ENCODE measurements at regions not wholly inside any gene's neighbourhood (a gene's known extent, or its start where the extent isn't known, plus 50 kb on each side); places are given as distances from the start of the nearest gene placed in this dataset.

DNA sequence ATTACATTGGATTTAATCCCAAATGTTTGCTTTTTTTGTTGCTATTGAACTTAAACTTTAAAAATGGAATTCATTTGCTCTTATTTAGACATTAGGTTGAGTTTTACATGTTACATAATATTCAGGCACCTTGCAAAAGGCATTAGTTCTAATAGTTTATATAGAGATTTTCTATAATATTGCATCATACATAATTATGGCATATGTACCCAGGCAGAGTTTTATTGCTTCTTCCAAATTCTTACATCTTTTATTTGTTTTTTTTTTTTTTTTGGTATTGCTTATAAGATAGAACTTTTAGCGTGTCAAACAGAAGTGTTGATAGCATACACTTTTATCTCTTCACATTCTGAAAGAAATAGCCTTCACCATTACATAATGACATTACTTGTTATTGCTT, 487.7 kb downstream of the GABRG1 start:
- no peak for DNase-seq

DNA sequence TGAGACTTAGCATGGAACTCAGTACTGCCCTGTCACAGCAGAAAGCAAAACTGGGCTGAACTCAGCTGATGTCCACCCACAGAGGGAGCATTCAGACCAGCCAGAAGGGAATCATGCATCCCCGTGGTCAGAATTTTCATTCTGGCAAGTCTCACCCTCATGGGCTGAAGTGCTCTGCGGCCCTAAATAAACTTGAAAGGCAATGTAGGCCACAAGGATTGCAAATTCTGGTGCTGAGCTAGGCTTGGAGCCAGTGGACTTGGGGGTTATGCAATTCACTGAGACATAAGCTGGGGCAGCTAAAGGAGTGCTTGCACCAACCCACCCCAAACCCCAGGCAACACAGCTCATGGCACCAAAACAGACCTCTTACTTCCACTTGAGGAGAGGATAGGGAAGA, 494.1 kb downstream of the GABRG1 start:
- no peak for DNase-seq

GRCh38 chr4:45621971-45622370, 501.9 kb downstream of the GABRG1 start:
- no peak for DNase-seq

DNA sequence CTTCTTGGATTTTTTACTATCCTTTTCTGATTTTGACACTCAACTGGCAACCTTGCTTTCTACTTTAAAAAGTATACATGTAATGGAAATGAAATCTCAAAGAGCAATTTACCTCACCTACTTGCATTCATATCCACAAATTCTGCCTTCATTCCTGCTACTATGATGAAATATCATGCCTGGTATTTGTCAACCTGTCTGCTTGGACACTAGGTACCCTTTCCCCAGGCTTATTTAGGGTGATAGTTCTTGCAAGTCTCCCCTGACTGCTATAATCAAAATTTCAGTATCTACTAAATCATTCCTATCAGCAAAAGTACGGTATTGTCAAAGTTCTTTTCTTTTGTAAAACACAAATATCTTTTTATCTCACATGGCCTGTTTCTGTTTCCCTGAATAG, 503.0 kb downstream of the GABRG1 start:
- DNase-seq = no peak

DNA sequence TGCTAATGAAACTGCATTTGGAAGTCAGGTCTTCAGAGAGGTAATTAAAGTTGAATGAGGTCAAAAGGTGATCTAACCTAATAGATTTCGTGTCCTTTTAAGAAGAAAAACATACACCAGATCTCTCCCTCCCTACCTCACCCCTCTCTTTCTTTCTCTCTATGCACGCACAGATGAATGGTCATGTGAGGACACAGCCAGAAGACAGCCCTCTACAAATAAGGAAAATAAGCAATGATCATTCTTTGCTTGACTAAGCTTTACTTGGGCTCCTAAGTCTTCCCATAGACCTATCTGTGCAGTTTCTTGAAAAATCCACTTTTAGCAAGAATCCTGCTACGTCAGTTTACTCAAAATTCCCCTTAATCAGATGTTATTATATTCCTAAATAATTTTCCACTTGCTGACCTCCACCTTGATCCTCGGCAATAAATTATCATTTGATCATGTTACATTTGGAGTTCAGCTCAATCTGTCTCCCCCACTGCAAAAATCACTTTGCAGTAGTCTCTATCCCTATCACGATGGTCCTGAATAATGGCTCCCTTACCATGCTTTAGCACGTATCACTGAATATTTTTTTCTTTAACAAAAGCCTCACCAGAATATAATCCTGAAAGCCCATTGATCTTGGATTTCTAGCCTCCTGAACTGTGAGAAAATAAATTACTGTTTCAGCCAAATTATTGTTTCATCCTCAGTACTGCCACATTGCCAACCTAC, 527.3 kb downstream of the GABRG1 start:
- DNase-seq = no peak

- DNase-seq = no peak
Measured at GRCh38 chr4:45580334-45580733, 543.5 kb downstream of the GABRG1 start.

DNA sequence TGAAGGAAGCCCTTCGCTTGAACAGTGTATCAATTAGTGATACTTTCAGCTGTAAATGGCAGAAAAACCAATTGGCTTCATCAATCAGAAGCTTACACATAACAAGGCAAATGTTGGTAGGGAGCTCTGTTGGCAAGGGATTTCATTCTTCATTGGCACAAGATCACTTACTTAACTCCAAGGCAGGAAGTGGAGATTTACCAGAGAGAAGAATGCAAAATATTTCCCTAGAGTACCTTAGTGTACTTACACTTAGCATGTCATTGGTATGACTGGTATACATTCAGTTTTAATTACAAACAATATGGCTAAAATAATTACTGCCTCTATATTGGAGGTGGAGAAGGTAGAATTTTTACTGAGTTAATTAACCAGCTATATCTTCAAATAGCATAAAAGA, 545.0 kb downstream of the GABRG1 start:
- DNase-seq = no peak

DNA sequence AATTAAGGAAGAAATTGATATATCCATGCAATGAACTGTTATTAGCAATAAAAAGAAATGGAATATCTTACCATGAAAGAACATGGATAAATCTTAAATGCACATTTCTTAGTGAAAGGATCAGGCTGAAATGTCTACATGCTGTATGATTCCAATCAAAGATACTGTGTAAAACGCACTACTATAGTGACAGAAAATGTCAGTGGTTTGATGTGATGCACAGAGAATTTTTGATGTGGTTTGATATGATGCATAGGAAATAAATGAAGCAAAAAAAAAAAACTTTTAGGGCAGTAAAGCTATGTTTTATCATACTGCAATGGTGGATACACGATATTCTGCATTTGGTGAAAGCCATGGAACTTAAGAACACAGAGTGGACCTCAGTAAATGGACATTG, 547.6 kb downstream of the GABRG1 start:
- no peak for DNase-seq

DNA sequence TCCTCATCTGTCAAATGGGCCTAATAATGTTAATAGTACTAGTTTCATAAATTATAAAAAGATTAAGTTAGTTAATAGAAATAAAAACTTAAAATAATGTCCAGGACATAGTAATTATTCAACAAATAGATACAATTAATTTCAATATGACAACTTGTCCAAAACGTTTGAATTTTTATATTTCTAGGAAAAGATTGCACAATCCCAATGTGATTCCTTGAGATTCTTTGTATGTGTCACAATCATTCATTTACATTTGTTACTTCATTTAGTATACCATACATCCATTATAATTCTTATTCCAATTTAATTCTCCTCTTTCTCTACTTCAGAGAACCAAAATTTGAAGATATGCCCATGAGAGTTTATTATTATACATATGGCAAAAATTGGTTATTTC, 554.2 kb downstream of the GABRG1 start:
- DNase-seq = no peak

DNA sequence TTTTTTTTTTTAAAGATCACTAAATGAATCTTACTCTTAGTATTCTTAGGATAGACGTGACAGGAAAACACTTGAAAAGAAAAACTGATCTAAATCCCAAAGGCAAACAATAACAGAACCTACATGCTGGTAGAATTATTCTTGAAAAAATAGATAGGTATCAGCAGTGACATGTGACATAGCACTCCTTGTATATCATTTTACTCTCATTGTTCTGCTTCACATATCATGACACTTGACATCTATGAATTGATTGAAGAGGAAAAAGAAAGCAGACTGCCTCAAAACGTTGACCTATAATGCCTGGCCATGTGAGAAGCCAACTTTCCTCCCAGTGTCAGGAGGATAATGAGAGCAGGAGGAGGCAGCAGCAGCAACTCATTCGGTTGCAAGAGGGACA, 555.2 kb downstream of the GABRG1 start:
- no peak for DNase-seq

DNA sequence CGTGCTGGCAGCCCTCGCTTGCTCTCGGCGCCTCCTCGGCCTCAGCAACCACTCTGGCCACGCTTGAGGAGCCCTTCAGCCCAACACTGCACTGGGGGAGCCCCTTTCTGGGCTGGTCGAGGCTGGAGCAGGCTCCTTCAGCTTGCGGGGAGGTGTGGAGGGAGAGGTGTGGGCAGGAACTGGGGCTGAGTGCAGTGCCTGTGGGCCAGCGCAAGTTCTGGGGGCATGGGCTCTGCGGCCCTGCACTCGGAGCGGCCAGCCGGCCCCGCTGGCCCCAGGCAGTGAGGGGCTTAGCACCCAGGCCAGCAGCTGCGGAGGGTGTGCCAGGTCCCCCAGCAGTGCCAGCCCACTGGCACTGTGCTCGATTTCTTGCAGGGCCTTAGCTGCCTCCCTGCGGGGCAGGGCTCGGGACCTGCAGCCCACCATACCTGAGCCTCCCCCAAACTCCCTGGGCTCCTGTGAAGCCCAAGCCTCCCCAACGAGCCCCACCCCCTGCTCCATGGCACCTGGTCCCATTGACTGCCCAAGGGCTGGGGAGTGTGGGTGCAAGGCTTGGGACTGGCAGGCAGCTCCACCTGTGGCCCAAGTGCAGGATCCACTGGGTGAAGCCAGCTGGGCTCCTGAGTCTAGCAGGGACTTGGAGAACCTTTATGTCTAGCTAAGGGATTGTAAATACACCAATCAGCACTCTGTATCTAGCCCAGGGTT, 556.8 kb downstream of the GABRG1 start:
- no peak for DNase-seq

DNA sequence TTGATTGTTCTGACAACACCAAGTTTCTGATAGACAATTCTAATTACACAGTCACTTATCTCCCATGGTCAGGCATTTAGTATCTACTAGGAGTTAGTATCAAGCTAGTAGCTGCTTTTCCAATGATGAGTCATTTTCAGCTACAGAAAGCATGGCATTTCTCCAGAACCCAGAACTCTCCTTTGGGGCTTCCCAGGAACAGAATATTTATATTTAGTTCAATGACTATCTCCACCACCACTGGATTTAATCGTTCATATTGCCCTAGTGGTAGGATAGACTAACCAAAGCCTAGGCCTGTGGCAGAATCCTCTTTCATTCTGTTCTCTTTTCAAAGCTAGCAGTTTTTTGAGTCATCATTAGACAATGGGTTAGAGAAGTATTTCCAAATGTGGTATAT, 569.4 kb downstream of the GABRG1 start:
- DNase-seq = no peak

DNA sequence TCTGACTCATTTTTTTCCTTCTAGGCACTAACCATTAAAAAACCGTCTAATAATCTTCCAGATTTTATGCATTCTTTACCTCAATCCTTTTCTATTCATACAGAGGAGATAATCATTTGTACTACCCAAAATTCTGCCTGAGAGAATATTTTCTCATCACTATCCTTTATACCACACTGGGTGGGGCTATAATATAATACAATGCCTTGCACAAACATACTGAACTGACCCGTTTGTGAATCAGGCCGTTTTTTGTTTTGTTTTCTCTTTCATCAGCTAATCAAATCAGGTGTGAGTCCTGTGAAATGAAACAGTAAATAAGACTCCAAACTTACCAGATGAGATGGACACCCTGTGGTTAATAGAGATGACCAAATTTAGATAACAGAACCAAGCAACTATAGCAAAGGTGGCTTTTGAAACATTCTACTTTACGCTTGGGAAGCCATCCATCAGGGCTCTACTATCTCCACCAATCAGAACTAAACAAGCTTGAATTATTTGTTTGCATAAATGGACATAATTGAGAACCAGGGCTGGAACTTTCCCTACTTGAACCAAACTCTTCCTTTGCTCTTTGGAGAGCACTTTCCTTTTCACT, 573.0 kb downstream of the GABRG1 start:
- no peak for DNase-seq

GRCh38 chr4:45539142-45539814, 584.6 kb downstream of the GABRG1 start:
- no peak for DNase-seq

GRCh38 chr4:45530498-45530897, 593.4 kb downstream of the GABRG1 start:
- DNase-seq = no peak

GRCh38 chr4:45527160-45527559, 596.7 kb downstream of the GABRG1 start:
- no peak for DNase-seq

GRCh38 chr4:45518832-45519231, 605.0 kb downstream of the GABRG1 start:
- no peak for DNase-seq

- DNase-seq = no peak
Measured at GRCh38 chr4:45502471-45502870, 621.4 kb downstream of the GABRG1 start.

DNA sequence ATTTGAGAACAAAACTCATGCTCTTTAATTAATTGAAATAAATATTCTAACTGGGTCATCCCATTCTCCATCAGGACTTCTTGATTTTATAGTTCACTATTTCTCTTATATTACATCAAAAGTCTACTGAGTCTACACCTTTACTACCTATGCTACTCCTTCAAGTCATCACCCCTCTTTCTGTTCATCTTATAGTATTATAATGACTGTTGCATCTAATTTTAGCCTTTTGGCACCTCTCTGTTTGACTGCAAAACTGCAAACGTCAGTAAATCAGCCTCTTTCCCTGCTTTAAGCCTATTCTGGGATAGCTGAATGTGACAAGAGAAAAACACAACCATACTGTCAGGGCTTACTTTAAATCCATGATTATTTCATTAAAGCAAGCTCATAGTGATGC, 639.1 kb downstream of the GABRG1 start:
- DNase-seq = no peak

- no peak for DNase-seq
Measured at GRCh38 chr4:45482346-45482745, 641.5 kb downstream of the GABRG1 start.

- DNase-seq = no peak
Measured at GRCh38 chr4:45477311-45477733, 646.5 kb downstream of the GABRG1 start.

- DNase-seq = no peak
Measured at GRCh38 chr4:45475548-45475947, 648.3 kb downstream of the GABRG1 start.

DNA sequence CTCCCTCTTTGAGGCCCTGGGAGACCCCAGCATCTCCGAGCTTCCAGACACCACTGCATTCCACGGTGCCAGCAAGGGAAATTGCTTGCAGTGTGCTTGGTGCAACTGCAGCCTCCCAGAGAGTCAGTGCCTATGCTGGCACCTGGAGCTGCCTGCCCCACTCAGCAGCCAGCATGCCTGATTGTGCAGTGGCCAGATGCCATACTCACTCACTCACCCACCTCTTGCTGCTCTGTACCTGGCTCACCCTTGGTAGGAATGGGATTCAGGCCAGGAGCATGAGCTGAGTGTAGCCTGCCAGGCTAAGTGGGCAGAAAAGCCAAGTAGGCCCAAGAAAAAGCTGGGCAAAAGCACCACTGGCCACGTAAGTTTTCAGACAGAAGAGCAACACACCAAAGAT, 651.4 kb downstream of the GABRG1 start:
- DNase-seq = no peak

- no peak for DNase-seq
Measured at GRCh38 chr4:45471335-45471734, 652.5 kb downstream of the GABRG1 start.

Measured in RPMI8226 (cell line).